B cell (primary cell): ENCODE measurements at regions not wholly inside any gene's neighbourhood (a gene's known extent, or its start where the extent isn't known, plus 50 kb on each side); places are given as distances from the start of the nearest gene placed in this dataset.

Experiments
- ATAC-seq: fragments of 200-7000 bp; cut with Tn5 transposase; one replicate; pipeline ENCODE4 v1.10.0; 2021; ENCODE audit warnings: low read depth, mild to moderate bottlenecking, moderate number of reproducible peaks, moderate library complexity
- CTCF ChIA-PET: fragments of 350-600 bp; sonication (Branson Sonifier 250); formaldehyde crosslinking; loops from one replicate; lab custom pipeline; 2021; ENCODE audit warnings: antibody characterized with exemption, inconsistent platforms; lab: Charles Lee
- POLR2A ChIA-PET: fragments of 350-600 bp; sonication (Branson Sonifier 250); formaldehyde crosslinking; loops from one replicate; lab custom pipeline; 2021; ENCODE audit warnings: antibody characterized with exemption; lab: Charles Lee
- DNase-seq: peaks from one replicate; pipeline ENCODE4 v3.0.0; 2013
- H2AFZ ChIP-seq: 2 replicates; pipeline ENCODE4 v1.6.1; 2012; ENCODE audit warnings: mild to moderate bottlenecking, low read depth, low read length; ENCODE audit not compliant: insufficient read depth, poor library complexity, severe bottlenecking
- H3K27ac ChIP-seq, 2 donors: 1 replicate in 1 of 2; 2 replicates in 1 of 2; pipeline ENCODE4 v1.5.1; 2012 to 2013; ENCODE audit warnings: low read length in 2 of 2, mild to moderate bottlenecking in 2 of 2, moderate library complexity in 1 of 2
- H3K27me3 ChIP-seq, 4 experiments: fragments of 200-600 bp in 1 of 4; sonication (generic) in 1 of 4; replicated peaks in 1 of 4; 1 replicate in 2 of 4; 2 replicates in 2 of 4; pipeline versions ENCODE4 v1.6.1 to v1.7.0; 2013 to 2016; ENCODE audit warnings: low read length in 3 of 4, mild to moderate bottlenecking in 2 of 4, mixed read lengths in 1 of 4, moderate library complexity in 1 of 4; ENCODE audit not compliant: insufficient read depth in 4 of 4, control insufficient read depth in 3 of 4; ENCODE audit errors: control extremely low read depth in 1 of 4
- H3K36me3 ChIP-seq, 2 experiments: replicated peaks in 1 of 2; 1 replicate in 1 of 2; 2 replicates in 1 of 2; pipeline versions ENCODE4 v1.6.1 to v1.7.1; 2013; ENCODE audit warnings: low read length in 1 of 2; ENCODE audit not compliant: insufficient read depth in 2 of 2, control insufficient read depth in 1 of 2; ENCODE audit errors: control extremely low read depth in 1 of 2, extremely low read depth in 1 of 2
- H3K4me1 ChIP-seq, 2 donors: fragments of 200-600 bp in 1 of 2; sonication (generic) in 1 of 2; 1 replicate in 1 of 2; 2 replicates in 1 of 2; pipeline versions ENCODE4 v1.5.1 to v1.6.1; 2013 to 2017; ENCODE audit warnings: low read length in 2 of 2; ENCODE audit not compliant: control insufficient read depth in 2 of 2, insufficient read depth in 2 of 2
- H3K4me2 ChIP-seq: replicated peaks from 2 replicates; pipeline ENCODE3; 2012; ENCODE audit warnings: mild to moderate bottlenecking, low read depth, low read length; ENCODE audit not compliant: poor library complexity, severe bottlenecking
- H3K4me3 ChIP-seq, 5 experiments: fragments of 200-600 bp in 1 of 5; sonication (generic) in 1 of 5; 1 replicate in 3 of 5; 2 replicates in 2 of 5; pipeline versions ENCODE4 v1.5.1 to v1.7.0; 2011 to 2016; ENCODE audit warnings: low read length in 4 of 5, mild to moderate bottlenecking in 4 of 5, low read depth in 2 of 5, control low read depth in 1 of 5, moderate library complexity in 1 of 5; ENCODE audit not compliant: insufficient read depth in 1 of 5; ENCODE audit errors: control extremely low read depth in 1 of 5, extremely low read depth in 1 of 5
- H3K79me2 ChIP-seq: fragments of 200-600 bp; sonication (generic); one replicate; pipeline ENCODE4 v1.6.0; 2016; ENCODE audit warnings: low read length; ENCODE audit not compliant: control insufficient read depth, insufficient read depth
- H3K9ac ChIP-seq: fragments of 200-600 bp; sonication (generic); 2 replicates; pipeline ENCODE4 v1.6.1; 2017; ENCODE audit warnings: mild to moderate bottlenecking, low read length, moderate library complexity
- H3K9me3 ChIP-seq, 3 donors: one replicate each; pipeline versions ENCODE4 v1.6.1 to v1.7.1; 2013; ENCODE audit warnings: low read length in 2 of 3; ENCODE audit not compliant: control insufficient read depth in 2 of 3, insufficient read depth in 1 of 3; ENCODE audit errors: control extremely low read depth in 1 of 3
- H4K20me1 ChIP-seq: 2 replicates; pipeline ENCODE4 v1.6.0; 2012; ENCODE audit warnings: mild to moderate bottlenecking, low read length; ENCODE audit not compliant: insufficient read depth, control insufficient read depth, poor library complexity, severe bottlenecking
- H3K27ac Mint-ChIP-seq: one replicate; pipeline ENCODE4 v1.8.0; 2021; ENCODE audit warnings: mixed read lengths
- H3K27me3 Mint-ChIP-seq: one replicate; pipeline ENCODE4 v1.8.0; 2021; ENCODE audit warnings: mixed read lengths
- H3K4me1 Mint-ChIP-seq: one replicate; pipeline ENCODE4 v1.8.0; 2021; ENCODE audit warnings: mixed read lengths
- H3K4me3 Mint-ChIP-seq: one replicate; pipeline ENCODE4 v1.8.0; 2021; ENCODE audit warnings: mixed read lengths
- H3K9me3 Mint-ChIP-seq: one replicate; pipeline ENCODE4 v1.8.0; 2022; ENCODE audit warnings: mixed read lengths; ENCODE audit not compliant: insufficient read depth
- EZH2 ChIP-seq: IDR thresholded peaks from 2 replicates; pipeline ENCODE4 v1.6.1; 2012; ENCODE audit warnings: borderline replicate concordance, low read depth, mild to moderate bottlenecking, moderate library complexity, low read length; ENCODE audit not compliant: insufficient read depth, poor library complexity, severe bottlenecking
- WGBS: methylation state at CpG from one replicate; pipeline ENCODE4 v1.1.5; 2013; ENCODE audit warnings: missing lambda C conversion rate; ENCODE audit not compliant: insufficient coverage; 5-methylcytosine and 5-hydroxymethylcytosine counted together
- intact Hi-C: fragments of 100-400 bp; cut with micrococcal nuclease; formaldehyde crosslinking; loops from one replicate; pipeline ENCODE4 v1.10.0; 2022
- TF ChIP-seq, protein P1 (sequence below): fragments of 200-600 bp; IDR thresholded peaks from one replicate; pipeline ENCODE4 v1.8.0; 2022; ENCODE audit warnings: antibody characterized with exemption, mild to moderate bottlenecking

DNA sequence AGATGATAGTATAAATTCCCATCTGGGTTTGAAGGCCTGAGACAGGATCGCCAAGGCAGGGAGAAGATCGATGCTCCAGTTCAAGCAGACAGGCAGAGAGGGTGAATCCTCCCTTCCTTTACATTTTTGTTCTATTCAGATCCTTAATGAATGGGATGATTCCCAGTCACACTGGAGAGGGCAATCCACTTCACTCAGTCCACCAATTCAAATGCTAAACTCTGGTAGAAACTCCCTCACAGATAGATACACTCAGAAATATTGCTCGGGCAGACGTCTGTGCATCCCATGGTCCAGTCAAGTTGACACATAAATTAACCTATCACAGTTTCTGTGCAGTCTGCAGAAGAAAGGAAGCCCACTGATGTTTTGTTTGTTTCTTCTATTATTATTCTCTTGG is 193.1 kb upstream of the ZNF462 start:
- POLR2A ChIA-PET: no interaction called here
- DNase-seq: no peak
- Histone ChIP-seq H3K4me1 (no peaks in the 10 kb centered on the region), H3K9ac (no peak overlapping the region), H3K4me3 (no peak overlapping the region), H4K20me1 (no peaks in the 10 kb centered on the region), H3K4me2 (no peak overlapping the region), H2AFZ (no peak overlapping the region), H3K27ac (no peak overlapping the region), H3K79me2 (no peaks in the 10 kb centered on the region), H3K9me3 (no peaks in the 10 kb centered on the region), H3K27me3 (no peaks in the 10 kb centered on the region), H3K36me3 (no peaks in the 10 kb centered on the region)
- no CpG with 5 or more reads among the region's 4 CpGs for WGBS
- H3K4me3 Mint-ChIP-seq: no peak overlapping the region
- TF ChIP-seq, protein P1, sequence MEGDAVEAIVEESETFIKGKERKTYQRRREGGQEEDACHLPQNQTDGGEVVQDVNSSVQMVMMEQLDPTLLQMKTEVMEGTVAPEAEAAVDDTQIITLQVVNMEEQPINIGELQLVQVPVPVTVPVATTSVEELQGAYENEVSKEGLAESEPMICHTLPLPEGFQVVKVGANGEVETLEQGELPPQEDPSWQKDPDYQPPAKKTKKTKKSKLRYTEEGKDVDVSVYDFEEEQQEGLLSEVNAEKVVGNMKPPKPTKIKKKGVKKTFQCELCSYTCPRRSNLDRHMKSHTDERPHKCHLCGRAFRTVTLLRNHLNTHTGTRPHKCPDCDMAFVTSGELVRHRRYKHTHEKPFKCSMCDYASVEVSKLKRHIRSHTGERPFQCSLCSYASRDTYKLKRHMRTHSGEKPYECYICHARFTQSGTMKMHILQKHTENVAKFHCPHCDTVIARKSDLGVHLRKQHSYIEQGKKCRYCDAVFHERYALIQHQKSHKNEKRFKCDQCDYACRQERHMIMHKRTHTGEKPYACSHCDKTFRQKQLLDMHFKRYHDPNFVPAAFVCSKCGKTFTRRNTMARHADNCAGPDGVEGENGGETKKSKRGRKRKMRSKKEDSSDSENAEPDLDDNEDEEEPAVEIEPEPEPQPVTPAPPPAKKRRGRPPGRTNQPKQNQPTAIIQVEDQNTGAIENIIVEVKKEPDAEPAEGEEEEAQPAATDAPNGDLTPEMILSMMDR: no peak
- TF ChIP-seq EZH2: no peak
- intact Hi-C loops: no loop called here
- ATAC-seq: no peak
- no peaks in the 10 kb centered on the region for H3K9me3 Mint-ChIP-seq
- CTCF ChIA-PET: no interaction called here
- H3K27me3 Mint-ChIP-seq: no peaks in the 10 kb centered on the region
- H3K4me1 Mint-ChIP-seq: no peaks in the 10 kb centered on the region
- no peak overlapping the region for H3K27ac Mint-ChIP-seq

DNA sequence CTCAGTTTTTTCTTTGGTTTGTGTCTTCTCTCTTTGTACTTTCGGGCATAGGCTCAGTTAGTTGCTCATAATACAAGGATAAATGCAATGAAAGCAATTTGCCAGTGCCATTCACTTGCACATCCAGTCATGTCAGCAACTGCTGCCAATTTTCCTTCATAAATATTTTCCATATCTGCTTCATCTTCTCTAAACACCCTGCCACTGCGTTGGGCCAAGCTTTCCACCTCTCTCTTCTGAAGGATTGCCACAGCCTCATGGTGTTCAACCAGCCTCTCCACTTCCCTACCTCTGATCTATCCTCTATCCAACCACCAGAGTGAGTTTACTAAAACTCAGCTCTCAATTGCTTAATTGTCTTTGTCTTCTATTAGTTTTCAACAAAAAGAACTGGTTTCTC is 192.5 kb upstream of the ZNF462 start:
- no peaks in the 10 kb centered on the region for H3K79me2 ChIP-seq
- WGBS: 80% methylated on average over 1 of the region's 2 CpGs
- ATAC-seq (no peak), DNase-seq (no peak)
- H3K4me1 Mint-ChIP-seq: no peaks in the 10 kb centered on the region
- no peaks in the 10 kb centered on the region for H4K20me1 ChIP-seq
- intact Hi-C loops: no loop called here
- no peak overlapping the region for H3K9ac ChIP-seq
- H3K27me3 Mint-ChIP-seq: no peaks in the 10 kb centered on the region
- H3K27ac ChIP-seq: no peak overlapping the region
- H3K4me3 Mint-ChIP-seq: no peak overlapping the region
- H3K9me3 Mint-ChIP-seq: no peaks in the 10 kb centered on the region
- H3K4me3 ChIP-seq: no peak overlapping the region
- no peak overlapping the region for H3K4me2 ChIP-seq
- no peaks in the 10 kb centered on the region for H3K27me3 ChIP-seq
- no peak overlapping the region for H3K27ac Mint-ChIP-seq
- POLR2A ChIA-PET: no interaction called here
- no peaks in the 10 kb centered on the region for H3K36me3 ChIP-seq
- no peak overlapping the region for H2AFZ ChIP-seq
- no peaks in the 10 kb centered on the region for H3K4me1 ChIP-seq
- no peaks in the 10 kb centered on the region for H3K9me3 ChIP-seq
- TF ChIP-seq, protein P1: no peak
- no peak for TF ChIP-seq EZH2
- CTCF ChIA-PET: no interaction called here
